Jurkat, Clone E6-1 (cell line): ENCODE measurements at regions not wholly inside any gene's neighbourhood (a gene's known extent, or its start where the extent isn't known, plus 50 kb on each side); places are given as distances from the start of the nearest gene placed in this dataset.

Experiments used
- DNase-seq: peaks from one replicate; pipeline ENCODE4 v3.0.0-alpha.2; 2011; ENCODE audit warnings: low read depth, low spot score
- H3K4me3 ChIP-seq: 2 replicates; pipeline ENCODE4 v1.5.1; 2011; ENCODE audit warnings: mild to moderate bottlenecking, low read length, control low read depth, moderate library complexity

DNA sequence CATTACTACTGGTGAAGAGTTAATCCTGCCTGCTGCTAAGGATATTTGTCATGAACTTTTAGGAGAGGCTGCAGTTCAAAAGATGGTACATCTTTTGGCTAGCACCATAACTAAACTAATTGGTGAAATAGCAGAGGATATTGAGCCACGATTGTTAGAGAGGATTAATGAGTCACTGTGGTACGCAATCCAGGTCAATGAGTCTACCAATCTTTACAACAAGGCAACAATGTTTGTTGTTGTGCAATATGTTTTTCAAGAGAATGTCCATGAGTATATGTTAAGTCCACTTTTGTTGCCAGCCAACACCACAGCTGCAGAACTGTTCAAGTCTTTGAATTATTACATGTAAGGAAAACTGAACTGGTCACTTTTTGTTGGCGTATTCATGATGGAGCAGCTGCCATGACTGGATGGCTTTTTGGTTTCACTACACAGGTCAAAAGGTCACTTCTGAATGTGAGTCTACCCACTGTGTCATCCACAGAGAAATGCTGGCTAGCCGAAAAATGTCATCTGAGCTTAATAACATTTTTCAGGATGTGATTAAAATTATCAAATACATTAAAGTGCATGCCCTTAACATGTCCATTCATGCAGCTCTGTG, 402.6 kb upstream of the KIF2B start:
- no peak overlapping the region for H3K4me3 ChIP-seq
- no peak for DNase-seq

DNA sequence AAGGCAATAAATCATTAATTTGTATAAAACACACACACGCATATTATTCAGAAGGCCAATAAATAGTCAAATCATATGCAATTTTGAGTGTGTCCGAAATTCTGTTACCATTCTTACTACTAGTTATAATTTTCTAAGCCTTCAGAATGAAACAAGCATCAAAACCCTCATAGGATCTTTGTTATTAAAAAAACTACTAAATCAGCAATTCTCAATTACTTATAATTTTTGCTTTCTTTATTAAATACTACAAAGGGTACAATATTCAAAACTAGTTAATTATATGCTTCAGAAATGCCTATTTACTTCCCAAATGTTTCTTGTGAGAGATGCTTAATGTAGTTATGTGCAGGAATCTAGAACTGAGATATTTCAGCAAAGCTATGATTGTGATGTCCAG, 413.1 kb upstream of the KIF2B start:
- H3K4me3 ChIP-seq = no peak overlapping the region
- no peak for DNase-seq

DNA sequence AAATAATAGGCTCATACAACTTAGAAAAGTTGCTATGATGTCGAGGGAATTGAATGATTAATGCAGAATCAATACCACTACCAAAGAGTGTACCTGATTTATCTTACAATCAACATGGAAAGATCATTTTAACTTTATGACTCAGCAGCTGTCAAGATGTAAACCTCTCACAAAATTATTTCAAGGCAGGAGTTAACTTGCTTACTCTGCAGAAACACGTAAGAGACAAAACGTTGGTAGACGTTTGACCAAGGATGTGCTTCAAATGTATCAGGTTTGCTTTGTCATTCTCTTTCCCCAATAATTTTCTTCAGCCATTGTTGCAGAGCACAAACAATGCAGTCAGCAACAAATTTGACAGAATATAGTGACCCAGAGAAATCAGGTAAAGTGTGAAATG, 415.8 kb upstream of the KIF2B start:
- DNase-seq = no peak
- no peak overlapping the region for H3K4me3 ChIP-seq

DNA sequence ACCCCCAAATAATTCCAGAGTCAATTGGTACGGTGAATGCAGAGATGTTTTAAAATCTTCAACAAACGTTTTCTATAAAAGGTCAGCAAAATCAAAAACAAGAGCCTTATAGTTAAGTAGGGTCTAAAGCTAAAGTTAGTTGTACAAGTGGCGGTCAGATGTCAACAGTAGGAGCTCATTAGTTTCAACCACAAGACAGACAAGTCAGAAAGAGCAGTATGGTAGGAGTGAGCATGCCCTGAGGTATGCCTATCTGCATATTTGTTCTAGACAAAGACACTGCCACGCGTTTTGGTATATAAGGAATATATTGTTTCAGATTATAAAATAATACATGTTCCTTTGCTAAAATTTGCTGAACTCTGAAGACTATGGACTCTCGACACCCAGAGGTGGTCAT, 431.5 kb upstream of the KIF2B start:
- DNase-seq = no peak
- H3K4me3 ChIP-seq = no peak overlapping the region

DNA sequence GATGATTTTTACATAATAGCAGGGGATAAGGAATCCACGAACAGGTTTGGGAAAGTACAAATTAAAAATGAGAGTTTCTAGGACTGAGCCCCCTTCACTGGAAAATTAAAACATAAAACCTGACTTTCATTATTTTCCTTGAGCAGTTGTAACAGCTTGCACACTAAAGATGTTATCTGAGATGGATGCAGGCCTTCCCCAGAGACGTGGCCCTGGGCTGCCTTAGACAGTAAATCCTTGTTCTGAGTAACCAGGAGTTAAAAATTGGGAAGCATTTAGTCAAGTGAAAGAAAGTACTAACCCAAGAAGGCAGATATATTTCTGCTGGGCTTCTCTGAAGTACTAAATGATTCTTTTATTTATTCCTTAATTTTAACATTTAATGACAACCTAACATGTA, 432.2 kb upstream of the KIF2B start:
- no peak for DNase-seq
- H3K4me3 ChIP-seq = no peak overlapping the region

DNA sequence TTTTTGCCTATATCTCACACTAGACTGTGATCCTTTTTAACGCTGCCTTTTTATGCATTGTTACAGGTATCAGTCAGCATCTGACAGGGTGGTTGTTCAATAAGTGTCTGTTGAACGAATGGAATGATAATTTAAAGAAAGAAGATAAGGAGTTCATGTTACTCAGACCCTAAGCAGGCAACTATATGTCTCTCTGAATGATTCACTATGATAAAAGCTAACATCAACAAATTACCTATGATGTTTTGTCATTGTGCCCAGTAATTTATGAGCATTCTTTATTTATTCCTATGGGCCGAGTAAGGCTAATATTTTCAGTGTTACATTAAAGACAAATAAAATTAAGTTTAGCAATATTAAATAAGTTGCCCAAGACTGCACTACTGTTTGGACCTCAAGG, 435.0 kb upstream of the KIF2B start:
- H3K4me3 ChIP-seq = no peak overlapping the region
- DNase-seq = no peak

DNA sequence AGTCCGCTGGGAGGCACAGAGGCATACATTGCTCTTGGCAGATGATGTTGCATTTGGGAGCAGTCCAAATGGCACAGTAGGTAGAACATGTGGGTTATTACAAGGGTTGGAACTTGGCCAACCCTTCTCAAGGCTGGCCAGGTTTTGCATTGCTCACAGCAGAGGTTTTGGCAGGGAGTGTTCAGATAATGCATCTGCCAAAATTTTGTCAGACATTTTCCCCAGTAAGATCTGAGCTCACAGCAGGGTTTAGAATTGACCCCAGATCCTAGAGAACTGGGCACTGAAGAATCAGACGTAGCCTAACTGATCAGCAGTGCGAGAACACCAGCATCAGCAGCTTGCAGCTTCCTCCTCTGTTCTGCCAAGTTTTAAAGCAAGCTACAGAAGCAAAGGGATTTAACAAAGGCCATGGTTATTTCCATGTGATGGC, 468.8 kb upstream of the KIF2B start:
- no peak for DNase-seq
- H3K4me3 ChIP-seq = no peak overlapping the region

DNA sequence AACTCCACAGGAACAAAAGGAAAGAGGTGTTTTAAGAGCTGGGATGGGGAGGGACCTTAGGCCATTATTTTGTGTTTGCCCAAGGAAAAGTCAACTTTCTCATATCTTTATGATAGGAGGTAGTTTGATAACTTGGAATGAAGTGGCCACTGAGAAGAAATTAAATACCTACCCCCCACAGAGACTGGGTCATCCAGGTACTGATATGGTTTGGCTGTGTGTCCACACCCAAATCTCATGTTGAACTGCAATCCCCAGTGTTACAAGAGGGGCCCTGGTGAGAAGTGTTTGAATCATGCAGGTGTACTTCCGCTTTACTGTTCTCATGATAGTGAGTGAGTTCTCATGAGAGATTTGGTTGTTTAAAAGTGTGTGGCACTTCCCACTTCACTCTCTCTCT, 477.9 kb upstream of the KIF2B start:
- no peak overlapping the region for H3K4me3 ChIP-seq
- no peak for DNase-seq

DNA sequence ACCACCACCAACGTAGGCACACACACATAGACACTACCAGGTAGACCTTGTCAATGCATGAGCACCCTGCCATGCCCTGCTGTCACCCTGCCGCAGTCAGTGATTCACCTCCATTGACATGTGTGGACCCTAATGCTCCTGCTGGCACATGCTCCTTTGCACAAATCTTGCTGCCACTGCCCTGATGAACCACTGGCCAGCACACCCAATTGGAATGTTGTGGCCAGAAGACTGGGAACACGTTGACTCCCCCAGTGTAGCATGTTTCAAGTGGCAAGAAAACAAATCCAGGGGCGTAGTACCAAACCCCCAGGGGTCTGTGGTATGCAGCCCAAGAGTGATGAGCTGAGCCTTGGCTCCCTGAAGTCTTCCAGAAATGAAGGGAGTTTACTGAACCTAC, 486.4 kb upstream of the KIF2B start:
- H3K4me3 ChIP-seq = no peak overlapping the region
- no peak for DNase-seq

DNA sequence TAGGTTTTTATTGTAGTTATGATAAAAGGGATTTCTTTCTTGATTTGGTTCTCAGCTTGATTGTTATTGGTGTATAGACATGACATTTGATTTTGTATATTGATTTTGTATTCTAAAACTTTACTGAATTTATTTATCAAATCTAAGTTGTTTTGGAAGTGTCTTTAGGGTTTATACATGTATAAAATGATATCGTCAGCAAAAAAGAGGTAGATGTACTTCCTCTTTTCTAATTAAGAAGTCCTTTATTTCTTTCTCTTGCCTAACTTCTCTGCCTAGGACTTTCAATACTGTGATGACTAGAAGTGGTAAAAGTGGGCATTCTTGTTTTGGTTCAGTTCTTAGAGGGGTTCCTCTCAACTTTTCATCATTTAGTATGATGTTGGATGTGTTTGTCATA, 487.3 kb upstream of the KIF2B start:
- no peak for DNase-seq
- H3K4me3 ChIP-seq = no peak overlapping the region

DNA sequence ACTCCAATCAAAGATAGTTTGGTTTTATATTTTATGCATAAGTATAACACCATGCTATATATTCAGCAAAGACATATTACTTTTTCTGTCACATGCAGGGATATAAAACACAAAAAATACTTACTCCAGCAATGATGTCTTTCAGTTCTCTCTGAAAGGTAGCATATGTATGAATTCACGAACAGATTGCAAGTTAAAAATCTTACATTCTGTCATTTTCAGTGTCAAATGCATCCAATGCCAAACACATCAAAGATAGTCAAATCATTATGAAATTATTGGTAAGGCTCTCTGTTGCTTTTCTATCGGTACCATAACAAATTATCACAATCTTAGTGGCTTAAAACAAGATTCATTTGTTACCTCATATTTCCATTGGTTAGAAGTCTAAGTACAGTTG, 492.0 kb upstream of the KIF2B start:
- no peak for DNase-seq
- H3K4me3 ChIP-seq = no peak overlapping the region

DNA sequence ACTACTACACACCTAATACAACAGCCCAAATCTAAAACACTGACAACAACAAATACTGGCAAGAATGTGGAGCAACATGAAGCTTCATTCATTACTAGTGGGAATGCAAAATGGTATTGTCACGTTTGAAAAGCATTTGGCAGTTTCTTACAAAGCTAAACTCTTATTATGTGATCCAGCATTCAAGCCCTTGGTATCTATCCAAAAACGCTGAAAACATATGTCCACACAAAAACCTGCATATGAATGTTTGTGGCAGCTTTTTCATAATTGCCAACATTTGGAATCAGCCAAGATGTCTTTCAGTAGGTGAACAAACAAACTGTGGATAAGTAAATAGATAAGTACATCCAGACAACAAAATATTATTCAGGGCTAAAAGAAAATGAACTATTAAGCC, 501.1 kb upstream of the KIF2B start:
- no peak for DNase-seq
- H3K4me3 ChIP-seq = no peak overlapping the region

DNA sequence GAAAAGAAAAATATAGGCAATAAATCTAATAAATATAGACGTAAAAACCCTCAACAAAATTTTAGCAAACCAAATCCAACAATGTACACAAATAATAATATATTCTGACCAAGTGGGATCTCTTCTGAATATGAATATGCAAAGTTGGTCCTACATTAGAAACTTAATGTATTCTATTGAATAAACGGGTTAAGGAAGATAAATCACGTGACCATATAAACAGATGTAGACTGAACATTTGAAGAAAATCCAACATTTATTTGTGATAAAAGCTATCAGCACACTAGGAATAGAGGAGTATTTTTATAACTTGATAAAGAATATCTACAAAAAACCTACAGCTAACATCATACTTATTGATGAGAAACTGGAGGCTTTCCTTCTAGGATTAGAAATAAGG, 502.8 kb upstream of the KIF2B start:
- no peak for DNase-seq
- no peak overlapping the region for H3K4me3 ChIP-seq

DNA sequence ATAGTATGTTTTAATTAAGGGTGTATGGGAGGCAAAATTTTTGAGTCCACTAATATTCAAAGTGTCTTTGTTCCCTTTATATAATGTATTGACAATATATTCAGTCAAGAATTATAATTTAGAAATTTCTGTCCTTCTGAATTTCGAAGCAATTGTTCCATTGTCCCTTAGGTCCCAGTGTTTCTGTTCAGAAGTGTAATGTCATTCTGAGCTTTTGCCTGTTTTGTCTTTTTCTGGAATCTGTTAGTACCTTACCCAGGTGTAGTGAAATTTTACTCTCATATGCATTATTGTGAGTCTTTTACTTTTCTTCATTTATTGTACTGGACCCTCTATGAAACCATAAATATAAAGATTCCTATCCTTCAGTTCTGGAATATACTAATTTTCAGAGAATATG, 505.7 kb upstream of the KIF2B start:
- DNase-seq = no peak
- no peak overlapping the region for H3K4me3 ChIP-seq

DNA sequence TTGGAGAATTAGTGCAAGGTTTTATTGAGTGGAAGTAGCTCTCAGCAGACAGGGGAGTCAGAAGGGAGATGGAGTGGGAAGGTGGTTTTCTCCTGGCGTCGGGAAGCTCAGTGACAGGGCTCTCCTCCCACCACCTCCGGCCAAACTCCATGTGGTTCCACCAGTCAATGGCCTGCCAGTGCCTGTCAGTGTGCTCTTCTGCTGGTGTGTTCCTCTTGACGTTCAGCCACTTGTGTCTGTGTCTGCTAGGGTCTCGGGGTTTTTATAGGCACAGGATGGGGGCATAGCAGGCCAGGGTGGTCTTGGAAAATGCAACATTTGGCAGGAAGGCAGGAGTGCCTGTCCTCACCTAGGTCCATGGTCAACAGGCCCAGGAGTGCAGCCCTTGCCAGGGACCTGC, 506.7 kb upstream of the KIF2B start:
- no peak for DNase-seq
- H3K4me3 ChIP-seq = no peak overlapping the region

DNA sequence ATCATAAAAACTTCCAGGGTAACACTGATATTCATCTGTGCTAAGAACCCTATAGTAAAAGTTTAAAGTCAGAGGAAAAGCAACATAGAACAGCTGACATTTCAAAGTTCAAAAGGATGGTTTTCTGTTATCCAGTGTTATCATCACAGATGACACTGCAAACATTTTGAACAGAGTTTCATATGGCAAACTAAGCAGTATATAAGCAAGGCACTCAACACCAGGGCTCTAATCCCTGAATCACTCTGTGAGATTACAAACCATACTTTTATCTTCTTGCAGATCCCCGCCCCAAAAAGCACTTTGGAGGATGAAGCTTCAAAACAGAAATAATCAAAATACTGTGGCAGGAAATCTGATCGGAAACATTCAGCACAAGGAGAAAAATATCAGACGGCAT, 508.2 kb upstream of the KIF2B start:
- no peak for DNase-seq
- H3K4me3 ChIP-seq = no peak overlapping the region

DNA sequence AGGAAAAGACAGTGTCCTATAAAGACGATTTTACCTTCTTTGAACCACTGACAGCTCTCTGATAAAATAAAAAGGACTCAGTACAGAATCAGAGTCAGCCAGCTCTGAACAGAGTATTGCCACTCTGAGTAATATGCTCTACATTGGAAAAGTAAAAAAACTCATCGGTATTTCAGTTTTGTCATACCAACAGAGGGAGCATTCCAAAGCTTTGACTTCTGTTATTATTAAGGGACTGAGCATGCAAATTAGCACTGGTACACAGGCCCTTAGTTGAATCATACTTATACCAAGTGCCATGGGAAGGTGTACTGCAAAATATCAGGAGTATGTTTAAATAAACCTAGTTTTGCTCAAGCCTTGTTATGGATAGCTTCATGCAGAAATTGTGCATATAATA, 509.0 kb upstream of the KIF2B start:
- no peak for DNase-seq
- no peak overlapping the region for H3K4me3 ChIP-seq

DNA sequence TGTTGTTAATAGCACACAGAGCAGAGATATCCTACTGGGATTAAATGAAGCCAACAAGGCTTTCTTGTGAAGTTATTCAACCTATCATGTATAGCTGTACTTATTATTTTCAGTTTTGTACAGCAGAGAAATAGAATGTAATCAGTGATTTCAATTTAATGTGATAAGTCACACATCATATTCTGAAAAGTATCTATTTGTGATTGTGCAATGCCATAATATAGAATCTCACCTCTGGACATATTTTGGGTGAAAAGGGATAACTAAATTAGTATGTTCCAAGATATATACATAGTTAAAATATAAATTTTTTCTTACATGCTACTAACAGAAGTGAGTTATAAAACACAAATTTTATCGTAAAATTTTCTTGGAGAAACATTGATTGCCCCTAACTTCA, 544.3 kb upstream of the KIF2B start:
- no peak for DNase-seq

DNA sequence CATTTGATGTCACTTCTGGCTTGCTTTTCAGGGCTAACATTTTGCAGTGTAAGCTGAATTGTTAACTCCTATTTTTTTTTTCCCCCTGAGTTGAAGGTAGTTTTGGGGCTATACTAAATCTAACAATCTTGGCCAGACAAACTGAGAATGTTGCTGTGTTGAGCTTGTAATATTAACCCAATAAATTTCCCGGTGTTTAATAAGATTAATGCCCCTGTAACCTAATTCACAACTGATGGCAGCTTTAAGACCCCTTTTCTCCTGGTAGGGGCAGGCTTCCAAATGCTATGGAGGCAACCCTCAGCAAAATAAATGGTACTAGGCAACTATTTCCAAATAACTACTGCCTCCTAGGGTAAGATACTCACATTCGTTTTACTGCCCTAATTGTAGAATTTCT, 549.6 kb upstream of the KIF2B start:
- no peak overlapping the region for H3K4me3 ChIP-seq
- DNase-seq = no peak

More for the DNA sequence above, 544.3 kb upstream of the KIF2B start:
- H3K4me3 ChIP-seq = no peak overlapping the region

DNA sequence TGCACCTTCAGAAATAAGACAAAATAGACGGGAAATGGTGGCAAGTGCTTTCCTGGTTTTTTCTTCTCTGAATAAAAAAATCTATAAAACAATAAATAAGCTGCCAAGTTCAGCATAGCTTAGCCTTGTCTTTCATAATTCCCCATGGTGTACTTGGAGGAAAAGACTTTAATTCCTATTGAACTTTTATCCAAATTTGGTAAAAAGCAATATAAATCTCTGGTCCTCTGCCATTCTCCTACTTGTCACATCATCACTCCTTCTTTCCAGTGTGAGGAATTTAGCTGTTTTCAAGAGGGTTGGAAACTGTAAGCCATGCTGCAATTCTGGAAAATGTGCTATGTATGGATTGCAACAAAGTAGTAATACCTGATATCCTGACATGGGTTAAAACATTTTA, 551.8 kb upstream of the KIF2B start:
- DNase-seq = no peak
- H3K4me3 ChIP-seq = no peak overlapping the region

DNA sequence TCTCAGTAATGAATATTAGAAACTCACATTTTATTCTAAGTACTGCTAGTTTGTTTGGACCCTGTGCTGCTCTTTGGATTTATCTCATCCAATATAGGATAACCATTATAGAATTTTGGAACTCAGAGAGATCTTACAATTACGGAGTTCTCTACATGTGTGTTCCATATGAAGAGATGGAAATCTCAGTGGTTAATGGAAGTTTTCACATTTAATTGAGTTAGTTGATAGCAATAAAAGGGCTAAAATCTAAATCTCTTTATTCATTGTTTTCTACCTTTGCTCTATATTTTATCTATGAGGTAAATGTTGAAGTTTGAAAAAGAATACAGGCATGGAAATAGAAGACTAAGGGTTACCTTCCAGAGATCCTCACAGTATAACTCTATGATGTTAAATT, 558.0 kb upstream of the KIF2B start:
- no peak for DNase-seq
- H3K4me3 ChIP-seq = no peak overlapping the region
